NCI-H524 (cell line): ENCODE measurements at regions not wholly inside any gene's neighbourhood (a gene's known extent, or its start where the extent isn't known, plus 50 kb on each side); places are given as distances from the start of the nearest gene placed in this dataset.
"Not testable (repeated sequence)": the region's sequence is repeated elsewhere in the genome, so short reads cannot be mapped to it uniquely, and the experiment has no call there.

Experiments used
- DNase-seq, 2 experiments: peaks; one replicate each; lab custom pipeline; 2025; lab: John Stamatoyannopoulos, UW

DNA sequence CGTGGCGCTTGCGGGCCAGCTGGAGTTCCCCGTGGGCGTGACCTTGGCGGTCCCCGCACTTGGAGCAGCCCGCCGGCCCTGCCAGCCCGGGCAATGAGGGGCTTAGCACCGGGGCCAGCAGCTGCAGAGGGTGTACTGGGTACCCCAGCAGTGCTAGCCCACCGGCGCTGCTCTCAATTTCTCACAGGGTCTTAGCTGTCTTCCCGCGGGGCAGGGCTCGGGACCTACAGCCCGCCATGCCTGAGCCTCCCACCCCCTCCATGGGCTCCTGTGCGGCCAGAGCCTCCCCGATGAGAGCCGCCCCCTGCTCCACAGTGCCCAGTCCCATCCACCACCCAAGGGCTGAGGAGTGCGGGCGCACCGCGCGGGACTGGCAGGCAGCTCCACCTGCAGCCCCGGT is 94.0 kb upstream of the NIPBL start:
- DNase-seq: not testable (repeated sequence)

DNA sequence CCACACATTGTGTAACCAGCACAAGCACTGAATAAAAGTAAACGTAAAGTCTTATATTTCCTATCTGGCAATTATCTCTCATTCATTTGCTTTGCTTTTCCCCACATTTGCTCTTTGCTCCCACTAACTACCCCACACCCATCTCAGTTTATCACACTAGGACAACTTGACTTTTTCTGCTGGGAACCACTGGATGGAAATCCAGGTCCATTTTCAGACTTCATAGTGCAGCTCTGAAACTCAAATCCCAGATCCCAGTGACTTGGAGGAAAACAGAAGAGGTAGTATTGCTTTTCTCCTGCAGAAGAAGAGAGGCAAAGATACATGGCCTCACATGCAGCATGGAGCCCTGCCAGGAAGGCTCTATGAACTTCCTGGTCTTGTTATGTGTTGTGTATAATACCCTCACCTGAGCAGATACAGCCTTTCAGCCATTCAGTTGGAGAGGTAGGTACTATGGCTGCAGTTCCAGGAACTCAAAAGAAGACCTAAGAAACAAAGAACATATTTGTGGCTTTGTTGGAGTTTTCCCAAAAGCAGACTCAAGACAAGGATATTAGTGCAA is 90.0 kb upstream of the NIPBL start:
- DNase-seq: no peak

DNA sequence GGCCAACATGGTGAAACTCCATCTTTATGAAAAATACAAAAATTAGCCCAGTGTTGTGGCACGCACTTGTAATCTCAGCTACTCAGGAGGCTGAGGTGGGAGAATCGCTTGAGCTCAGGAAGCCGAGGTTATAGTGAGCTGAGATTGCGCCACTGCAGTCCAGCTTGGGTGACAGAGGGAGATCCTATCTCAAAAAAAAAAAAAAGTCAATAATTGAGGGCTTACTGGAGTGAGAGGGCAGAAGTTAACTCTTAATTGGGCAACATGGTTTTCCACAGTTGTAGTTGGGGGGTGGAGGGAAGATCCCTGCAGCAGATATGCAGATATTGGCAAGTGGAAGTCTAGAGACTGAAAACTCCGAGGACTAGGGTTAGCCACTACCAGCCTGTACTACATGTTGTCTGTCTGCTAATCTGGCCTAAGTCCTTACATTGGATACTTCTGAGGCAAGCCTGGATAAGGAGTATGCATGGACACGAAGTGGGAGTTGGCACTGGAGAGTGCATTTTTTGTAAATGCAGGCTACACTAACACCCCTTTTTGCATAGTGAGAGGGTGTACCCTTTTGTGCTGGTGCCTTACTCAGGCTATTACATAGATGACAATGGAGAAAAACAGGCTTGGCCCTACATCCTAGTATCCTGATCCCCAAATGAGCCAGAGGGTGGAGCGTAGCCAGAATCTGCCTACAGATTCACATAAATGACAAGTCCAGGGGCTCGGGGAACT is 89.0 kb upstream of the NIPBL start:
- peak in 1 of 2 experiments; percentile 5 for DNase-seq

- no peak for DNase-seq
These were observed 85.7 kb upstream of the NIPBL start for GRCh38 chr5:36790847-36791246.

DNA sequence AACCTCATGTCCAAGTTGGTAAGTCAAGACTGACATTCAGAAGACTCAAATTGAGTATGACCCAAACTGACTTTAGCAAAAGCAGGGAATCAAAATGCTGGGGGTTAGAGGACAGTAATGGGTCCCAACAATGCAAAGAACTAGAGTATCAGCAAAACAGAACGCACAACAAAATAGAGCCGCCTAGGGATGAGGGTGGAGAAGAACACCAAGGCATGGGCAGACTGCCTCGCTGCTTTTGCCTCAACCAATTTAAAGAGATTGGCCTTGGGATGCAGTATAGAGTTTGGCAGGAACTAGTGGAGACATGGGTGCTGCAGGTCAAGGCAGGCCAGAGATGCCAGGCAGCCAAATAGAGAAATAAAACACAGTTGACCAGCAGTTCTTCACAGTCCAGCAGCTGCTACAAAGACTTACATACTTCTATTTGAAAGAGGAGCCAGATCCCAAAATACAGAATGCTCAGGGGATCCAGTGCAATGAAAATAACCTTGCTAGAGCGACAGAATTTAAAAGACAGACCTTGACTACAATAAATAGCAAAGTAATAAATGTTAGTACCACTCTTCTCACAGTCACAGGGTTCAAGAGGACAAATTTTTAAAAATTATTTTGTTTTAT is 83.9 kb upstream of the NIPBL start:
- DNase-seq: no peak

- DNase-seq: no peak
These were observed 81.2 kb upstream of the NIPBL start for GRCh38 chr5:36795366-36795765.

- DNase-seq: no peak
These were observed 80.4 kb upstream of the NIPBL start for GRCh38 chr5:36796155-36796554.

DNA sequence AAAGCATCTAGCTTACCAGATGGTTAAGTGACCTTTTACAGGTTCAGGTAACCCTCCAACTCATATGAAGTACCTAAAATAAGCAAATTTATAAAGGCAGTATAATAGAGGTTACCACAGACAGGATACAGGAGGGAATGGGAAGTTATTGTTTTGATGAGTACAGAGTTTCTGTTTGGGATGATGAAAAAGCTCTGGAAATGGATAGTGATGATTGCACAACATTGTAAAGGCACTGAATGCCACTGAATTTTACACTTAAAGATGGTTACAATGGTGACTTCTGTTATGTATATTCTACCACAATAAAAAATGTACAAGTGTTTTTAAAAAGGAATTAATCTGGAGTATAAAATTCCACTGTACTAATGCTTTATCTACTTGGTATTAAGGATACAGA is 75.0 kb upstream of the NIPBL start:
- no peak for DNase-seq

DNA sequence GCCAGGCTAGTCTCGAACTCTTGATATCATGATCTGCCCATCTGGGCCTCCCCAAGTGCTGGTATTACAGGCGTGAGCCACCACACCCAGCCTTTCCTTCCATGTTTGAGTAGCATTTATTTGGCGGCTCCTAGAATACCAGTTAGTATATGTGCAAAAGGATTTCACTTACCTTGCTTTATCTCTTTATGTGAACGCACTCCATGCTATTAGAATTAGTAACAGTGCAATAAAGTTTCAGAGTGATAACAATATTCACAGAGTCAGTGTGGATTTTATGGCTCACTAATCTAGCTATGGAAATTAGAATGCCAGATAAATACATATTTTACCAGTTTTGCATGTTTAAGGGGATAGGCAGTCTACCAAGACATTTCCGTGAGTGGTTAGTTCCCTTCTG is 74.4 kb upstream of the NIPBL start:
- DNase-seq: no peak

GRCh38 chr5:36813249-36813648 is 63.3 kb upstream of the NIPBL start:
- DNase-seq: not testable (repeated sequence)

GRCh38 chr5:36815871-36816270 is 60.7 kb upstream of the NIPBL start:
- peak in 1 of 2 experiments; percentile 12 for DNase-seq

- peak; percentile 40 to 66 for DNase-seq
These were observed 55.7 kb upstream of the NIPBL start for GRCh38 chr5:36820900-36821299.

DNA sequence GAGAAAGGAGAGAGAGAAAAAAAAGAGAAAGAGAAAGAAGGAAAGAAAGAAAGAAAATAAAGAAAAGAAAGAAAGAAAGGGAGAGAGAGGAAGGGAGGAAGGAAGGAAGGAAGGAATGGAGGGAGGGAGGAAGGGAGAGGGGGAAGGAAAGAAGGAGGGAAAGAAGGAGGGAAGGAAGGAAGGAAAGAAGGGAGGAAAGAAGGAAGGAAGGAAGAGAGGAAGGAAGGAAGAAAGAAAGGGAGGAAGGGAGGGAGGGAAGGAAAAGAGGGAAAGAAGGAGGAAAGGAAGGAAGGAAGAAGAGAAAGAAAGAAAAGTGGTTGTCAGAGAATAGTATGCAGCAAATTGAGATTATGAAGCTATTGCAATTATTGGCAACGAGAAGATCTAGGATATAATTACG is 49.9 kb upstream of the NIPBL start:
- DNase-seq: no peak
